HepG2 (cell line): ENCODE measurements at regions not wholly inside any gene's neighbourhood (a gene's known extent, or its start where the extent isn't known, plus 50 kb on each side); places are given as distances from the start of the nearest gene placed in this dataset.

Source experiments
- ATAC-seq: fragments of 200-7000 bp; cut with Tn5 transposase; 3 replicates; pipeline ENCODE4 v1.9.1; 2020; ENCODE audit warnings: mild to moderate bottlenecking, moderate library complexity
- BruUV-seq: library from RNA; stranded (reverse); fragments of 400-500 nt; replicated peaks from 2 replicates; lab custom pipeline; 2021; lab: Mats Ljungman, UMichigan
- CTCF ChIA-PET: fragments of 300-600 bp; formaldehyde crosslinking; extraction: SDS; loops from one replicate; lab custom pipeline; 2021; ENCODE audit warnings: low total read pairs, inconsistent platforms, low intra/inter-chr PET ratio; lab: Yijun Ruan, JAX
- POLR2A ChIA-PET: fragments of 350-600 bp; sonication (Branson Sonifier 250); formaldehyde crosslinking; loops from one replicate; lab custom pipeline; 2020; ENCODE audit warnings: antibody characterized with exemption, inconsistent platforms; lab: Yijun Ruan, JAX
- DNase-seq: peaks from one replicate; pipeline ENCODE4 v3.0.0-alpha.2; 2015; ENCODE audit warnings: low spot score
- FAIRE-seq: peaks from 3 replicates; lab custom pipeline; 2011; peaks lifted over from hg19 to GRCh38; lab: Jason Lieb, UNC
- H2AFZ ChIP-seq: one replicate; pipeline ENCODE4 v1.6.1; 2011; ENCODE audit warnings: low read length, inconsistent platforms
- H3K27ac ChIP-seq: fragments of 300-600 bp; 3 replicates; pipeline ENCODE4 v1.8.0; 2011; ENCODE audit warnings: mixed run types, mild to moderate bottlenecking, mixed read lengths, low read length, inconsistent platforms; ENCODE audit not compliant: insufficient read depth; ENCODE audit errors: extremely low read length
- H3K27me3 ChIP-seq, 2 experiments: fragments of 200-600 bp in 1 of 2; 2 replicates in 1 of 2; 3 replicates in 1 of 2; pipeline versions ENCODE4 v1.6.0 to v1.8.0; 2011; ENCODE audit warnings: low read length in 2 of 2, mild to moderate bottlenecking in 2 of 2, moderate library complexity in 2 of 2, inconsistent platforms in 1 of 2; ENCODE audit not compliant: insufficient read depth in 2 of 2, control insufficient read depth in 1 of 2
- H3K36me3 ChIP-seq, 2 experiments: fragments of 200-600 bp in 1 of 2; replicated peaks in 1 of 2; 2 replicates in 1 of 2; 3 replicates in 1 of 2; pipeline versions ENCODE4 v1.5.1 to v1.8.0; 2011; ENCODE audit warnings: low read length in 2 of 2, inconsistent platforms in 1 of 2; ENCODE audit not compliant: insufficient read depth in 2 of 2, control insufficient read depth in 1 of 2
- H3K4me1 ChIP-seq: 2 replicates; pipeline ENCODE4 v1.5.1; 2012; ENCODE audit warnings: low read length, inconsistent platforms; ENCODE audit not compliant: insufficient read depth
- H3K4me2 ChIP-seq: 2 replicates; pipeline ENCODE4 v1.6.0; 2011; ENCODE audit warnings: low read depth, low read length, inconsistent platforms
- H3K4me3 ChIP-seq, 3 experiments: fragments of 200-600 bp in 1 of 3; sonication (generic), shearing (Covaris generic) in 1 of 3; replicated peaks in 1 of 3; 2 replicates each; pipeline ENCODE4 v1.5.1; 2011 to 2016; ENCODE audit warnings: low read length in 3 of 3, inconsistent platforms in 2 of 3, low read depth in 2 of 3, mild to moderate bottlenecking in 2 of 3, control low read depth in 1 of 3, mixed read lengths in 1 of 3; ENCODE audit not compliant: insufficient read depth in 1 of 3
- H3K79me2 ChIP-seq: one replicate; pipeline ENCODE4 v1.6.1; 2011; ENCODE audit warnings: low read length, inconsistent platforms; ENCODE audit not compliant: insufficient read depth
- H3K9ac ChIP-seq: 2 replicates; pipeline ENCODE4 v1.6.0; 2011; ENCODE audit warnings: mild to moderate bottlenecking, low read depth, low read length, inconsistent platforms; ENCODE audit not compliant: insufficient read depth
- H3K9me3 ChIP-seq: 2 replicates; pipeline ENCODE4 v1.5.1; 2012; ENCODE audit warnings: mild to moderate bottlenecking, low read length
- H4K20me1 ChIP-seq: 2 replicates; pipeline ENCODE4 v1.6.0; 2011; ENCODE audit warnings: inconsistent platforms, mild to moderate bottlenecking, low read length, moderate library complexity; ENCODE audit not compliant: insufficient read depth
- HNRNPK ChIP-seq: fragments of 200-400 bp; formaldehyde crosslinking; IDR thresholded peaks from 2 replicates; pipeline ENCODE4 v1.6.1; 2018; ENCODE audit warnings: low read length, low read depth, moderate library complexity, mild to moderate bottlenecking; ENCODE audit not compliant: poor library complexity, severe bottlenecking
- ISL2 ChIP-seq: sonication (generic); formaldehyde crosslinking; IDR thresholded peaks from 2 replicates; pipeline ENCODE4 v1.5.0; 2020; ENCODE audit warnings: missing genetic modification reagents
- KDM5A ChIP-seq: fragments of 200-600 bp; sonication (generic); IDR thresholded peaks from 2 replicates; pipeline ENCODE4 v1.7.0; 2018; ENCODE audit warnings: antibody characterized with exemption, mild to moderate bottlenecking, low read length, borderline replicate concordance
- PCBP2 ChIP-seq: fragments of 200-400 bp; formaldehyde crosslinking; optimal IDR thresholded peaks from 2 replicates; pipeline ENCODE3; 2018; ENCODE audit warnings: low read length, low read depth; ENCODE audit not compliant: poor library complexity, severe bottlenecking
- ZNF713 ChIP-seq: sonication (generic); formaldehyde crosslinking; IDR thresholded peaks from 2 replicates; pipeline ENCODE4 v1.4.0; 2020; ENCODE audit warnings: mild to moderate bottlenecking, missing genetic modification reagents
- WGBS: methylation state at CpG from one replicate; pipeline ENCODE4 v1.1.6; 2017; ENCODE audit warnings: low lambda C conversion rate; 5-methylcytosine and 5-hydroxymethylcytosine counted together
- in situ Hi-C: cut with HindIII; loops from 2 replicates; pipeline ENCODE4 v1.10.0; 2017; ENCODE audit warnings: low pct_unique_long_range_greater_than_20kb; ENCODE audit not compliant: extremely low pct_ligation_motif_present
- intact Hi-C: fragments of 100-400 bp; cut with micrococcal nuclease; formaldehyde crosslinking; loops from one replicate; pipeline ENCODE4 v1.10.0; 2022; ENCODE audit not compliant: unreplicated experiment

- no peak overlapping the region for H3K9ac ChIP-seq
- H2AFZ ChIP-seq = peak overlapping the region; percentile 38
- H3K27me3 ChIP-seq = peaks cover 1 to 36% of the 10 kb centered on the region in 2 experiments; a peak in 3 of 5 replicates
- H3K36me3 ChIP-seq = no peaks in the 10 kb centered on the region
- H3K4me3 ChIP-seq = no peak overlapping the region
- CTCF ChIA-PET = no interaction called here
- in situ Hi-C loops = no loop called here
- no peak overlapping the region for H3K27ac ChIP-seq
- no TSS peak for BruUV-seq
- 18% methylated on average over 10 of the region's 13 CpGs for WGBS
- H3K79me2 ChIP-seq = no peaks in the 10 kb centered on the region
- H3K9me3 ChIP-seq = no peaks in the 10 kb centered on the region
- intact Hi-C loops = no loop called here
- no peak for TF ChIP-seq ISL2 (CRISPR knock-in tag)
- no peak for TF ChIP-seq ZNF713 (CRISPR knock-in tag)
- no peaks in the 10 kb centered on the region for H3K4me1 ChIP-seq
- POLR2A ChIA-PET = no interaction called here
- H3K4me2 ChIP-seq = no peak overlapping the region
- no peaks in the 10 kb centered on the region for H4K20me1 ChIP-seq
- ATAC-seq (no peak), FAIRE-seq (no peak), DNase-seq (no peak)
These were observed 228.7 kb upstream of the KLF6 start for GRCh38 chr10:4013651-4014121.

GRCh38 chr10:4012848-4013247, 227.8 kb upstream of the KLF6 start:
- no TSS peak for BruUV-seq
- intact Hi-C loops = no loop called here
- POLR2A ChIA-PET = no interaction called here
- Histone ChIP-seq H3K4me2 (no peak overlapping the region), H3K4me1 (no peaks in the 10 kb centered on the region), H3K9ac (no peak overlapping the region), H3K27me3 (peaks cover 1 to 41% of the 10 kb centered on the region in 2 experiments; a peak in 3 of 5 replicates), H2AFZ (no peak overlapping the region), H3K36me3 (no peaks in the 10 kb centered on the region), H3K4me3 (no peak overlapping the region), H4K20me1 (no peaks in the 10 kb centered on the region), H3K79me2 (no peaks in the 10 kb centered on the region), H3K27ac (no peak overlapping the region), H3K9me3 (no peaks in the 10 kb centered on the region)
- ATAC-seq = no peak
- CTCF ChIA-PET = no interaction called here
- 6% methylated on average over 2 of the region's 2 CpGs for WGBS
- DNase-seq = no peak
- in situ Hi-C loops = no loop called here
- TF ChIP-seq HNRNPK = peak; percentile 49
- peak; percentile 37 for TF ChIP-seq PCBP2
- TF ChIP-seq KDM5A = no peak
- FAIRE-seq = no peak
